Neural cell (in vitro differentiated cells): ENCODE measurements at regions not wholly inside any gene's neighbourhood (a gene's known extent, or its start where the extent isn't known, plus 50 kb on each side); places are given as distances from the start of the nearest gene placed in this dataset.

Experiments used
- H2AFZ ChIP-seq: fragments of 200-600, 300-800 bp; sonication (generic), shearing (Covaris generic); 2 replicates; pipeline ENCODE4 v1.6.0; 2014; ENCODE audit warnings: low read depth, mild to moderate bottlenecking, antibody characterized with exemption, low read length, moderate library complexity
- H3F3A ChIP-seq: fragments of 200-600 bp; shearing (Covaris generic); 2 replicates; pipeline ENCODE4 v1.6.1; 2016; ENCODE audit warnings: mild to moderate bottlenecking, moderate library complexity, mixed read lengths, antibody characterized with exemption, low read length; ENCODE audit not compliant: insufficient read depth, poor library complexity, severe bottlenecking
- H3K27ac ChIP-seq: fragments of 200-600, 300-800 bp; sonication (generic), shearing (Covaris generic); 2 replicates; pipeline ENCODE4 v1.5.1; 2014; ENCODE audit warnings: mild to moderate bottlenecking, low read length, moderate library complexity
- H3K27me3 ChIP-seq: fragments of 300-800, 200-600 bp; sonication (generic), shearing (Covaris generic); 2 replicates; pipeline ENCODE4 v1.6.0; 2014; ENCODE audit warnings: mild to moderate bottlenecking, low read depth, low read length, moderate library complexity; ENCODE audit not compliant: insufficient read depth
- H3K36me3 ChIP-seq: fragments of 300-800, 200-600 bp; sonication (generic), shearing (Covaris generic); 2 replicates; pipeline ENCODE4 v1.5.1; 2014; ENCODE audit warnings: mild to moderate bottlenecking, antibody characterized with exemption, low read length, moderate library complexity; ENCODE audit not compliant: insufficient read depth
- H3K4me2 ChIP-seq: fragments of 300-800, 200-600 bp; sonication (generic), shearing (Covaris generic); 2 replicates; pipeline ENCODE4 v1.6.0; 2014; ENCODE audit warnings: mild to moderate bottlenecking, low read length
- H3K4me3 ChIP-seq: fragments of 300-800, 200-600 bp; sonication (generic), shearing (Covaris generic); 2 replicates; pipeline ENCODE4 v1.5.1; 2014; ENCODE audit warnings: mild to moderate bottlenecking, low read length, moderate library complexity
- H3K79me2 ChIP-seq: fragments of 200-600 bp; shearing (Covaris generic); replicated peaks from 2 replicates; pipeline ENCODE4 v1.6.0; 2014; ENCODE audit warnings: mild to moderate bottlenecking, low read length, moderate library complexity; ENCODE audit not compliant: insufficient read depth
- H3K9ac ChIP-seq: fragments of 300-800, 200-600 bp; sonication (generic), shearing (Covaris generic); 2 replicates; pipeline ENCODE4 v1.6.1; 2016; ENCODE audit warnings: mild to moderate bottlenecking, low read length, mixed read lengths
- H3K9me2 ChIP-seq: fragments of 200-600 bp; shearing (Covaris generic); 2 replicates; pipeline ENCODE4 v1.6.1; 2016; ENCODE audit warnings: mild to moderate bottlenecking, low read length, mixed read lengths; ENCODE audit not compliant: insufficient read depth
- H3K9me3 ChIP-seq: fragments of 200-600, 300-800 bp; sonication (generic), shearing (Covaris generic); 2 replicates; pipeline ENCODE4 v1.6.1; 2016; ENCODE audit warnings: mild to moderate bottlenecking, mixed run types, low read length, moderate library complexity, mixed read lengths
- H4K20me1 ChIP-seq: fragments of 200-600 bp; shearing (Covaris generic); 2 replicates; pipeline ENCODE4 v1.6.1; 2016; ENCODE audit warnings: mild to moderate bottlenecking, mixed run types; ENCODE audit not compliant: insufficient read depth
- EP300 ChIP-seq: fragments of 450-650 bp; conservative IDR thresholded peaks from 2 replicates; pipeline ENCODE4 v1.6.1; 2014; ENCODE audit warnings: antibody characterized with exemption, mild to moderate bottlenecking, moderate library complexity; ENCODE audit not compliant: poor library complexity, severe bottlenecking
- EZH2 ChIP-seq: fragments of 200-600, 300-800 bp; shearing (Covaris generic), sonication (generic); IDR thresholded peaks from 2 replicates; pipeline ENCODE4 v1.6.1; 2014; ENCODE audit warnings: antibody characterized with exemption, low read length, borderline replicate concordance, mild to moderate bottlenecking; ENCODE audit not compliant: insufficient read depth, poor library complexity, severe bottlenecking
- MXI1 ChIP-seq: fragments of 450-650 bp; conservative IDR thresholded peaks from 2 replicates; pipeline ENCODE4 v1.6.1; 2014; ENCODE audit warnings: antibody characterized with exemption, mild to moderate bottlenecking; ENCODE audit not compliant: poor library complexity, severe bottlenecking
- POLR2AphosphoS5 ChIP-seq: IDR thresholded peaks from 2 replicates; pipeline ENCODE4 v1.6.1; 2012
- RAD21 ChIP-seq: fragments of 450-650 bp; conservative IDR thresholded peaks from 2 replicates; pipeline ENCODE4 v1.6.1; 2014; ENCODE audit warnings: antibody characterized with exemption, mild to moderate bottlenecking, moderate library complexity
- SMC3 ChIP-seq: fragments of 450-650 bp; conservative IDR thresholded peaks from 2 replicates; pipeline ENCODE4 v1.6.1; 2014; ENCODE audit warnings: antibody characterized with exemption, mild to moderate bottlenecking, moderate library complexity; ENCODE audit not compliant: poor library complexity
- TAF1 ChIP-seq: IDR thresholded peaks from 2 replicates; pipeline ENCODE4 v1.6.1; 2012; ENCODE audit warnings: low read depth
- TF ChIP-seq, protein P1 (sequence below): IDR thresholded peaks from 2 replicates; pipeline ENCODE4 v1.6.1; 2012; ENCODE audit warnings: borderline replicate concordance
- TF ChIP-seq, protein P2 (sequence below): fragments of 450-650 bp; IDR thresholded peaks from 2 replicates; pipeline ENCODE4 v1.5.1; 2014; ENCODE audit warnings: antibody characterized with exemption, mild to moderate bottlenecking, moderate library complexity; ENCODE audit not compliant: poor library complexity, severe bottlenecking

DNA sequence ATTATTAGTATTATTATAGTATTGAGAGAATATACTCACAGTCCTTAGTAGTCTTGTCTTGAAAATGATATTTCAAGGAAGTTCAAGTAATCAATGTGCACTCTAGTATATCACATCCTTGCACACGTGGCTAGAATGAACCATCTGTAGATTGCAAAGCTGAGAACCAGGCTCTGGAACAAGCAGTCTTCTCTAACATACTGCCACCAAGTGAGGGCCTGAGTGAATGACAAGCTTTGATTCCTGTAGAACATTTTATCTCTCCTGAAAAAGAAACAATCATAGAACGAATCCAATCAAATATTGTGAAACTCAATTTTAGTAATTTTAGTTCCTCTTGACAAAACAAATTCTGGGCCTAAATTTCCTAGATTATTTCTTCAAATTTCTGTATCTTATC is 55.3 kb upstream of the SULT1C3 start:
- H4K20me1 ChIP-seq = no peaks in the 10 kb centered on the region
- H3K9ac ChIP-seq = no peak overlapping the region
- no peaks in the 10 kb centered on the region for H3K36me3 ChIP-seq
- TF ChIP-seq EP300 = no peak
- no peak for TF ChIP-seq POLR2AphosphoS5
- no peak for TF ChIP-seq EZH2
- TF ChIP-seq, protein P1, sequence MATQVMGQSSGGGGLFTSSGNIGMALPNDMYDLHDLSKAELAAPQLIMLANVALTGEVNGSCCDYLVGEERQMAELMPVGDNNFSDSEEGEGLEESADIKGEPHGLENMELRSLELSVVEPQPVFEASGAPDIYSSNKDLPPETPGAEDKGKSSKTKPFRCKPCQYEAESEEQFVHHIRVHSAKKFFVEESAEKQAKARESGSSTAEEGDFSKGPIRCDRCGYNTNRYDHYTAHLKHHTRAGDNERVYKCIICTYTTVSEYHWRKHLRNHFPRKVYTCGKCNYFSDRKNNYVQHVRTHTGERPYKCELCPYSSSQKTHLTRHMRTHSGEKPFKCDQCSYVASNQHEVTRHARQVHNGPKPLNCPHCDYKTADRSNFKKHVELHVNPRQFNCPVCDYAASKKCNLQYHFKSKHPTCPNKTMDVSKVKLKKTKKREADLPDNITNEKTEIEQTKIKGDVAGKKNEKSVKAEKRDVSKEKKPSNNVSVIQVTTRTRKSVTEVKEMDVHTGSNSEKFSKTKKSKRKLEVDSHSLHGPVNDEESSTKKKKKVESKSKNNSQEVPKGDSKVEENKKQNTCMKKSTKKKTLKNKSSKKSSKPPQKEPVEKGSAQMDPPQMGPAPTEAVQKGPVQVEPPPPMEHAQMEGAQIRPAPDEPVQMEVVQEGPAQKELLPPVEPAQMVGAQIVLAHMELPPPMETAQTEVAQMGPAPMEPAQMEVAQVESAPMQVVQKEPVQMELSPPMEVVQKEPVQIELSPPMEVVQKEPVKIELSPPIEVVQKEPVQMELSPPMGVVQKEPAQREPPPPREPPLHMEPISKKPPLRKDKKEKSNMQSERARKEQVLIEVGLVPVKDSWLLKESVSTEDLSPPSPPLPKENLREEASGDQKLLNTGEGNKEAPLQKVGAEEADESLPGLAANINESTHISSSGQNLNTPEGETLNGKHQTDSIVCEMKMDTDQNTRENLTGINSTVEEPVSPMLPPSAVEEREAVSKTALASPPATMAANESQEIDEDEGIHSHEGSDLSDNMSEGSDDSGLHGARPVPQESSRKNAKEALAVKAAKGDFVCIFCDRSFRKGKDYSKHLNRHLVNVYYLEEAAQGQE = no peak
- TF ChIP-seq SMC3 = peak; percentile 55
- no peak for TF ChIP-seq MXI1
- peak; percentile 55 for TF ChIP-seq RAD21
- TF ChIP-seq TAF1 = no peak
- TF ChIP-seq, protein P2, sequence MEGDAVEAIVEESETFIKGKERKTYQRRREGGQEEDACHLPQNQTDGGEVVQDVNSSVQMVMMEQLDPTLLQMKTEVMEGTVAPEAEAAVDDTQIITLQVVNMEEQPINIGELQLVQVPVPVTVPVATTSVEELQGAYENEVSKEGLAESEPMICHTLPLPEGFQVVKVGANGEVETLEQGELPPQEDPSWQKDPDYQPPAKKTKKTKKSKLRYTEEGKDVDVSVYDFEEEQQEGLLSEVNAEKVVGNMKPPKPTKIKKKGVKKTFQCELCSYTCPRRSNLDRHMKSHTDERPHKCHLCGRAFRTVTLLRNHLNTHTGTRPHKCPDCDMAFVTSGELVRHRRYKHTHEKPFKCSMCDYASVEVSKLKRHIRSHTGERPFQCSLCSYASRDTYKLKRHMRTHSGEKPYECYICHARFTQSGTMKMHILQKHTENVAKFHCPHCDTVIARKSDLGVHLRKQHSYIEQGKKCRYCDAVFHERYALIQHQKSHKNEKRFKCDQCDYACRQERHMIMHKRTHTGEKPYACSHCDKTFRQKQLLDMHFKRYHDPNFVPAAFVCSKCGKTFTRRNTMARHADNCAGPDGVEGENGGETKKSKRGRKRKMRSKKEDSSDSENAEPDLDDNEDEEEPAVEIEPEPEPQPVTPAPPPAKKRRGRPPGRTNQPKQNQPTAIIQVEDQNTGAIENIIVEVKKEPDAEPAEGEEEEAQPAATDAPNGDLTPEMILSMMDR = peak; percentile 59
- H3K4me3 ChIP-seq = no peak overlapping the region
- no peak overlapping the region for H3K27ac ChIP-seq
- H2AFZ ChIP-seq = no peak overlapping the region
- H3K9me3 ChIP-seq = no peaks in the 10 kb centered on the region
- no peaks in the 10 kb centered on the region for H3K27me3 ChIP-seq
- H3K9me2 ChIP-seq = no peaks in the 10 kb centered on the region
- no peaks in the 10 kb centered on the region for H3F3A ChIP-seq
- H3K4me2 ChIP-seq = no peak overlapping the region
- H3K79me2 ChIP-seq = no peaks in the 10 kb centered on the region

DNA sequence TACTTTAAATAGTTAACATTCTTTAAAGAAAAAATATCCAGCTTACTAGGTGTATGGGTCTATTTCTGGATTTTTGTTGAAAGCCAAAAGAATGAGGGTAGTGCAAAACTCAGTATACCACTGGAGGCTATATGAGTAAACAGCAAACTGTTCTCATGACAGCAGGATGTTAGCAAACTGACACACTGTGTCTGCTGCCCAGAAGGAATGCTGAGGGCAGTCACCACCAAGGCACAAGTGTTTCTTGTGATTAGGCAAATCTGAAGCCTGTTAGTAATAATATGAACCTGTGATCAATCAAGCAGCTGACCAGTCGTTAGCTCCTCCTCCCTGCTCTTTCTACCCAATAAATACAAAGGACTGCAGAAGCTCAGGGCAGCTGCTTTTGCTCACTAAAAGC is 50.5 kb upstream of the SULT1C3 start:
- H3K9me2 ChIP-seq = no peaks in the 10 kb centered on the region
- H3K9me3 ChIP-seq = no peaks in the 10 kb centered on the region
- H4K20me1 ChIP-seq = no peaks in the 10 kb centered on the region
- no peak overlapping the region for H2AFZ ChIP-seq
- H3K27ac ChIP-seq = no peak overlapping the region
- H3K9ac ChIP-seq = no peak overlapping the region
- no peaks in the 10 kb centered on the region for H3K36me3 ChIP-seq
- H3K27me3 ChIP-seq = no peaks in the 10 kb centered on the region
- H3K4me3 ChIP-seq = no peak overlapping the region
- H3F3A ChIP-seq = no peaks in the 10 kb centered on the region
- TF ChIP-seq MXI1 = no peak
- TF ChIP-seq TAF1 = no peak
- TF ChIP-seq, protein P2 = no peak
- TF ChIP-seq, protein P1 = no peak
- TF ChIP-seq POLR2AphosphoS5 = no peak
- no peak for TF ChIP-seq SMC3
- no peak for TF ChIP-seq RAD21
- TF ChIP-seq EZH2 = no peak
- no peak for TF ChIP-seq EP300
- H3K79me2 ChIP-seq = no peaks in the 10 kb centered on the region
- no peak overlapping the region for H3K4me2 ChIP-seq
